NCI-H128 (cell line): ENCODE measurements at regions not wholly inside any gene's neighbourhood (a gene's known extent, or its start where the extent isn't known, plus 50 kb on each side); places are given as distances from the start of the nearest gene placed in this dataset.

Experiments
- DNase-seq: peaks from one replicate; lab custom pipeline; 2025; ENCODE audit not compliant: unreplicated experiment; lab: John Stamatoyannopoulos, UW

DNA sequence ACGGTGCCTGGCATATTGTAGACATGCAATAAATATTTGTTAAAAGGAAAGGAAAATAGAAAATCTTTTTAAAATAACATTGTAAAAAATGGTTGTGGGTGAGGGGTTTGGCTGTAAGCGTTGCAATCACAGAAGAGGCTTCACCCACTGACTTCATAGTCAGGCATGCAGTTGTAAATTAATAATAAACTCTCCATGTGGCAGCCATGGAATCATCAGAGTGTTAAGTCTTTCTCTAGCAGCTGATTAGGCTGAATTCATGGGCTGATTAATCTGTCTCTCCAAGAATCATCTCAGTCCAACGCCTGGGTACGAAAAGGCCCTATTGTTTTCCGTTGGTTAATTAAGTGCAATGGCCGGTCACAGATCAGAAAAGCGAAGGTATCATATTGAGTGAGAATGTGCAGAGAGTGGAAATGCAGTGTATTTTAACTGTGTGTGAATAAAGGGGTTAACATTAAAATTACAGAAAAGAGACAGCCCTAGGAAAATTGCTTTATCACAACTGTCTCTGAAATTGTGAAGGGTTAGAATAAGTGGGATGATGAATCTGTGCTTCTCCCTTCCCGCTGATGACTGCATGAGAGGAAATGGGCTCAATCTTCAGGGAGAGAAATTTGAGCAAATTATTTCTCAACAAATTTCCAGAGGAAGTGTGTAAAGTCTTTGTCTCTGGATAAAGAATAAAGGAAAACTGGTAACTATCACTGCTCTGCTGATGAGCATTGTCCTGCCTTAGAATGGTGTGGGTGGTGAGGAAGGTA, 269.0 kb downstream of the FAM76B start:
- DNase-seq: no peak

DNA sequence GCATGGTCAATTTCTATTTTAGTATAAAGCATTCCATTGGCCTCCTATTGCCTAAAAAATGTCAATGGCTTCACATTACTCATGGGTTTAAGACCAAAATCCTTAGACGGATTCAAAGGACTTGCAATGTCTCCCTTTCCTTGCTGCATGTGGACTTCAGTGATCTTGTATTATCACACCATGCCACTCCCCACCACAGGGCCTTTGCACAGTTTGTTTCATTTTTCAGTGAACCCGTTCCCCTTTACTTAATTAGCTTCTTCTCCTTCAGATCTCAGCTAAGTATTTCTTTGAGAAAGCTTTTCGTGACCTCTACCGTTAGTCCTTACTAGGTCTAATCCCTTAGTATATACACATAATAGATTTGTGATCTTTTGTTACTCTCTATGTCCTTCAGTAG, 269.7 kb downstream of the FAM76B start:
- DNase-seq: no peak

DNA sequence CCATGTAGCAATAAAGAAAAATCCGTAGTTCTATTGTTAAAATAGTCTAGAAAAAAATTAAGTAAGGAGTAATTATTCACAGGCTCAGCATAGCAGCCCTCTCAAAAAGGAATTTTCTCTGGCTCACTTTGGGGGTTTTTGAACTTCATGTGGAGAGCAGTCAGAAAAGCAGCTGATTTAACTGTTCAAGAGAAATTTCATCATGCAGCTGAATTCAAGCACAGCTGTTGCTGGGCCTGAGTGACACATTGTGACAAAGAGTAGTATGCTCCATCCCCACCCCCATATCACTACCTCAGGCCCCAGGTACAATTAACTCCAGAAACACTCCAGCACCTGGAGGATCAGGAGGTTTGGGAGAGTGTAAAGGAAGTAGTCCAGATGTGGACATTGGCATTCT, 272.1 kb downstream of the FAM76B start:
- no peak for DNase-seq

DNA sequence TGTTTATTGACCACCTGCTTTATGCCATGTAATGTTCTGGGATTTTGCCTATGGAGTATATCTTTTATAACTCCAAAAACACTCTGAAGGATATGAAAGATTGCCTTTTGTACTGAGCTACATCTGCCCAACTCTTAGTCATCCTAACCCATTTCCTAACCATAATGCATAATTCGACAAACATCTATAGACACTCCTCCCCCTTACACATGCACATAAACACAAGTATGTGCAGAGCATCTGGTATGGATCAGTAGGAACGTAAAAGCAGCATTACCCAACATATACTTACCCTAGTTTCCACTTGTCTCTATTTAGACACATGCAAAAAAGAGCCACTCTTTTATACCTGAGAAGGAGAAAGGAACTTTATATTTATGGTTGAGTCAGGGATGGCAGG, 272.8 kb downstream of the FAM76B start:
- DNase-seq: no peak

DNA sequence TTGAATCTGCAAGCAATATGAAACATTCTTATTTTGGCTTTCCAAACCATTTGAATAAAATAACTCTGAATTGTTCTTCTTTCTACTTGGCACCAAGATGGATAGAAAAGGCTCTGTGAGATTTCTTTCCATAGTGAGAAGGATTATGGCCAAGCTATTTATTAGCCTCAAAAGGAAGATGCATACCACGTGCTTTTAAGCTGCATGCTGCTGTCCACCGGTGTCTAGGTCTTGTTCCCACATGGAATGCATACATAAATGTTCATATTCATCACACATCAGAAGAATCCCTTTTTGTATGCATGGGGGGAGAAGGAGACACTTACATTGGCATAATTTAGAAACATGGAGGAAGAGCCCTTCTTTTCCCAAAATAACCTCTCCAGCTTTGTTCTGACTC, 273.4 kb downstream of the FAM76B start:
- no peak for DNase-seq

DNA sequence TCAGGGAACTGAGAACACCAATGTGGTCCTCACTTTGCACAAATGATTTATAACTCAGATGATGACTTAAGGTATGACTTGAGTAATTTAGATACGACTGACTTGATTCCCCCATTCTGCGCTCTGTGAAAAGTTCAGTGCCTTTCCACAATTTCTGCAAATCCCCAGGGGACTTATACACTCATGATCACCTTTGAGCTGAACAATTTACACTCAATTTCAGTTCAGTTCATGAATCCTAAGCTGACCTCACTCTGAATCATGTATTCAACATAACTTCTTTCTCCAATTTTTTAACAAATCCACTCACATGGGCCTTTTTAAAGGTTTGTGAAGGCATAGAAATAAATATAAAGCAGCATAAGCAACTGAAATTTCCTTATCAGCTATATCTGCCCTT, 274.2 kb downstream of the FAM76B start:
- no peak for DNase-seq

DNA sequence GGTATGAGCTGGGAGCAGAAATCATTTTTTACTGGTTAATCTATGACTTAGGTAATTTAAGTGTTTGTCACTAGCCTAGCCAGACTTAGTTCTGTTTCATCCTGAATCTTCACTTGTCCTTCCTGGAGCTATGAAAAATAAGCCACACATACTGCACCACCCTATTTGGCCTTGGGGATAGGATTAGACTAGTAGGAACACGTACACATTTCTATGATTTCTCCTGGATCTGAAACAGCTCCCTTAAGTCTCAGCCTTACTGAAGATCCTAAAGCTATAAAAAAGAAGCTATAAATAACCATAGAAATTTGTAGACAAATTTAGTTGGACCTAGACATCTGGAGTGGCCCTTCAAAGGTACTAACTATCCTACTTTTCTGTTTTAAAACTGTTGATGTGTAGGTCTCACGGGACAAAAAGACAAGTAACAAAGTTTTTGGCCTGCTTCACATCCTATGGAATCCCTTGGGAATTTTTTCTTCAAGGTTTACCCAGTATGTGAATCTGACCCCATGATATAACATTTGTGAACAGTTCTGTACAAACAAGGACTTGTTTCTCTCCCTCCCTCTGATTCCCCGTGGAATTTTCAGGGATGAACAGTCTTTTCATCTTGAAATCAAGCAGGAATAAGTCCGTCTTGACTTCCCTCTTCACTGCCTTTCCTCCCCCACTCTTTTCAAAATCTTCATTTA, 275.0 kb downstream of the FAM76B start:
- DNase-seq: no peak

DNA sequence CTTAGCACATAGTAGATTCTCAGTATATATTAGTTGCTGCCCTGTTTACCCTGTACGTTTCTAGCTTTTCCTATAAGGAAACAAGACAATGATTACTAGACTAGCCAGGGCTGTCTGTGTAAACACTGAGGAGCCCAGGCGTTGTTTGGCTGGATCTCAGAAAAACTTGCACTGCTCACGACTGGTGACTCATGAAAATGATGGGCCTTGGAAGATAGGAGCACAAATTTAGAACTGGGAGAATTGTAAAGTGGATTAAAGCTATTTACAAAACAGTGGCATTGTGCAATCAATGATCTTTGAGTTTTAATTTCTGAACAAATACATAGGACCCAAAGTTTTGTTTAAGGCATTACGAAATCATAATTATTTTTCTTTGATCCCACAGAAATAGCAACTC, 276.9 kb downstream of the FAM76B start:
- DNase-seq: no peak

DNA sequence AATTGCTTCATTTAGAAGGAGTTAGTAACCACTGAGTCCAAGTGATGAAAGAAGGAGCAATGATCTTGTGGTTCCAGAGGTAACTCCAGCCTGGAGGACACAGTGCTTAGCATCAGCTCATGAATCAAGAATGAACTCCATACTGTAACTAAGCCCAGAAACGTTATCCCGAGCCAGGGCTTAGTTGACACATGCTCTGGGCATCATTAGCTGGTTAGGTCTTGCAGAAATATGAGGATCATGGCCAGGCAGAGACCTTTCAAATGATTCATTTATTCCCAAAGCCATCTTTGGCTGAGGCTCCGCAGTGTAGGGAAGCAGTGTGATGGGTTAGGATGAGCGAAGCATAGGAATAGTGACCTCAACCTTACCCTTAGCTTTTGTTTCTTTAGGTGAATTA, 277.4 kb downstream of the FAM76B start:
- no peak for DNase-seq

DNA sequence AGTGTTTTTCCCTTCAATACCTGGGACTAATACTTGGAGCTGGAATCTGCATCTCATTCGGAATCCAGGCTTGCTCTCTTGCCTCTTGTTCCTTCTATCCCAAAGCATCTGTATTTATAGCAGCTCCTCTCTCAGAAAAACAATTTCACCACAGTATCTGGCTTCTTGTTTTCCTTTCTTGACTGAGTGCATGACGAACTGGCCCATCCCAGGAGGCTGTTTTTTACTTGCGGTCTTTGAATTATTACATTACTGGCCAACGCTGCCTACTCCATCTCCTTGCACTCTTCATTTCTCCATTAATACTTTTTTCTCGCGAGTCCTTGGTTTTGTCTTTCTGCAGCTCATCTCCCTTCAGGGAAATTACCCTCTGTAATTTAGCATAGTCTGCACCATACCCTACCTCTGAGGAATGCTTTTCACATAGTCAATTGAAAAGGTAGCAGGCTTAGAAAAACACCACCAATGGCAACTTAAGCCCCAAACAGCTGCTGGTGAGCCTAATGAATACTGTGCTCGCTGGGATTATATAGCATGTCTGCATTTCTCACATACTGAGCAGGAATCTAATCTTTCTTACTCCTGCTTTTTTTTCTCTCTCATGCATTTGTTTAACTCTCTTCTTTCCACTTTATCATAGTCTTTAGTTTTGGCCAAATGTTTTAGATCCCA, 277.4 kb upstream of the SESN3 start:
- no peak for DNase-seq

DNA sequence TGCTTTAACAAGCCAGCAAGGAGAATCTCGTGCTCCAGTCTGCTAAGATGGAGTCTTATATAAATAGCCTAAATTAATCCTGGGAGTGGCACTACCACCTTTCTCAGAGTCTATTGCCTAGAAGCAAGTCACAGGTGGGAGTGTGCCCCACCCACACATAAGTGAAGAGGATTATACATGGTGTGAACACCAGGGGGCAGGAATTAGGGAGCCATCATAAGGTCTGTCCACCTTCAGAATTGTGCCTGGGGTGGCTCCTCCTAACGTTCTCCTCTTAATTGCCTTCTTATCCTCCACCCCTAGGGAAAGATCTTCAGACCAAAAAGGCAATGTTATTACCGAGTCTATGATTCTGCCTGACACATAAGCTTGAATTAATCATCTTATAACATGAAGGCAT, 276.8 kb upstream of the SESN3 start:
- no peak for DNase-seq

DNA sequence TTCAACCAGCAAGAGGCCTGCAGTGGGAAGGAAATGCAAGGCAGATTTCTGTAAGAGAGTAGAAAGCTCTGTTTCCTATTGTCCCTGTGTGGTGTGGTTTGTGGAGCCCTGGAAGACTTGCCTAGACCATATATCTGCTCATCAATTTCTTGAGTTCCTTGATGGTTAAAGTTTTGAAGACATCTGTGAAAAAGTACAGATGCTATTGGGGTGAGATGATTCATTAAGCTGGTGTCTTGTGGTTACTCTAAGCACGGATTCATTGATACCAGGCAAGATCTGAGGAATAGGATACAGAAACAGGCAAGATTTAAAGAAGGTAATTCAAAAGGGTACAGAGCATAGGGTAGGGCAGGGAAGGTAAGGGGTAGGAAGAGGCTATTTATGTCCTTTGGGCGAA, 275.8 kb upstream of the SESN3 start:
- DNase-seq: no peak

DNA sequence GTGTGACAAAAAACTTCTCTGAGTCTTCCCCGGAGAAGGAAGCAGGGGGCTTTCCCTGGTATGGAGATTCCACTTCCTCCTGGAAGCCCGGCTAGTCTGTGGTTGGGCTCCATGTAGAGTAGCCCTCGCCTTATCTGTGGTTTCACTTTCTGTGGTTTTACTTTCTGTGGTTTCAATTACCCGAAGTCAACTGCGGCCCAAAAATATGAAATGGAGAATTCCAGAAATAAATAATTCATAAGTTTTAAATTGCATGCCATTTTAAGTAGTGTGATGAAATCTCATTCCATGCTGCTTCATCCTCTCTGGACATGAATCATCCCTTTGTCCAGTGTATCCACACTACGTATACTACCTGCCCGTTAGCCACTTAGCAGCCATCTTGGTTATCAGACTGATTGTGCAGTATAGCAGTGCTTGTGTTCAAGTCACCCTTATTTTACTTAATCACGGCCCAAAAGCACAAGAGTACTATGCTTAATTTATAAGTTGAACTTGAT, 275.0 kb upstream of the SESN3 start:
- no peak for DNase-seq

DNA sequence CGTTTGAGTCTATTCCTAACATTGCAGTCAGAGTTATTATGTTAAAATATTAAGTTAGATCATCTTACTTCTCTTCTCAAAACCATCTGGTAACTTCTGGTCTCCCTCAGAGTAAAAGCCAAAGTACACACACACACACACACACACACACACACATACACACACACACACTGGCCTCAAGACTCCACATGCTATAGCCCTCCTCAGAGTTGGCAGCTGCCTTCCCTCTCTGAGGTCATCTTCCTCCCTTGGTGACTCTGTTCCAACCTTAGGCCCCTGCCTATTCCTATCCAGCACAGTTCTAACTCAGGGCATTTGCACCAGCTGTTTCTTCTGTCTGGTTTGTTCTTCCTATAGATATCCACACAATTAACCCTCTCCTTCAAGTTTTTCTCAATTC, 272.0 kb upstream of the SESN3 start:
- DNase-seq: no peak

DNA sequence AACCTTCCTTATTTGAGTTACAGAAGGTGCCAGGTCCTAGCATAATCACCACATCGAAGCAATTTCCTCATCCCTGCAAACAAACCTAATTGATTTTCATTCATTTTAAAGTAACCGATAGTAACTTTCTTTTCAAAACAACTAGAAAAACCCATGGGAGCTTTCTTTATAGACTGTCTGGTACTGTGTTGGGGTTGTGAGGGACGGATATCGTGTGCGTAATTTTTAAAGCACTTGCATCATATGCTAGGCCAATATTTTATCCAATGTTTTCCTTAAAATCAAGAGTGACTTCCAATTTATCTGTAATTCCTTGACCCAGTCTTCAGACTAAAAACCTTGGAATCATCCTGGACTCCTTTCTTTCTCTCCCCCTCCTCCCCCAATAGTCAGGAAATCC, 271.5 kb upstream of the SESN3 start:
- DNase-seq: no peak

DNA sequence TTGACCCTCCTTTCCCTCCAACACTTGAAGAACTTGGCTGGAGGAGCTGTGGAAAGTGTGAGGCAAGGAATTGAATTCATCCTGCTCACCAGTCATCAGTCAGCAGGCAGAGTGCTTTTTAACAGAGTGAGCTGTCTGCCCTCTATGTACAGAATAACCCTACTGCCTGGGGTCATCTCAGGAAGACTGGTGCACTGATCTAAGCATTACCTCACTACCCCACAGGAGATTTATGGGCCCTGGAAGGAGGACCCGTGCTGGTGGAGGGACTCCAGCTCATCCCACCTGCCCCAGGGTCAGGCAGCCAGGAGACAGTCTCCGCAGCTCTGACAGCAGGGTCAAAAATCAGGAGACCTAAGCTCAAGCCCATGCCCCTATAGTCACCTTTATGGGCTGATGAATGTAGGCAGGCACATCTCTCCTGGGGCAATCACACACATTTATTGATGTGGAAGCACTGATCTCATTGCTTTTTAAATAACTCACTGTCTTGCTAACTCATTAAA, 270.8 kb upstream of the SESN3 start:
- no peak for DNase-seq

DNA sequence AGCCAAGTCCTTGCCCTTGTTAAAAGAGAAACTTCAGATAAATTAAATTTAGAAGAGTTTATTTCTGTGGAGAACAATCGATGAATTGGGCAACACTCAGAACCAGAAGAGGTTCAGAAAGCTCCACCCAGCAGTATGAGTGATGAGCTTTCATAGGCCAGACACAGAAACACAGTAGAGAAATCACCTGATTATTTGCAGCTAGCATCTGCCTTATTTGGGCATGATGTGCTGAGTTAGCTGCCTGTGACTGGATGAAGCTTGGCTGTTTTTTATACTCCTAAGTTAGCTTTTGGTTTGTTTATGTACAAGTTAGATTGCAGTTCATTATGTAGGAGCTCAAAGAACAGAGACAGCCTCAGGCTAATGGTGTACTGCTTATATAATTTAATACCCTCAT, 269.5 kb upstream of the SESN3 start:
- no peak for DNase-seq

DNA sequence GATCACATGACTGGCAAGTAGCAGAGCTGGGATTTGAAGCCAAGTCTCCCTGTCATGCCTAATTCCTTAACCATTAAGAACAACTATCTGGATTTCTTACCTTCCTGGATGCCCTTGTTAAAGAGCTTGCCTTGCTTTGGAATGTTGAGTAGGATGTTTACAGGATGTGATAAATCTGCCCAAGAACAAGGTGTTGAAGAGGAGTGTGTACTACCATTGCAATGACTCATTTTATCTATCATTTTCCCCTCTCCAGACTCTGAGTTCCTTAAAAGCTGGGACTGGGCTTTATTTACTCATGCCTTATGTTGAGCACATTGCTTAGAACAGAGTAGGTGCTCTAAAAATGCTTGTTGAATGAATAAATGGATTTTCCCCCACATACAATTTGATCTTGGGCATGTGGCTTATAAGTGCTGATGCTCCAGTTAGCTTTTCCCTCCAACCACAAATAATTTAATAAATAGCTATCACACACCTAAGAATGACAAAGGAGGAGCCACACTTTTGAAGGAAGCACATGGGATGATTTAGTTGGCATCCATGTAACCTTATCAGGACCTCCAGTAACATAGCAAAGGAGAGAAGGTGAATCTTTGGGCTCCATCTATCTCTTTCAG, 268.6 kb upstream of the SESN3 start:
- DNase-seq: no peak

DNA sequence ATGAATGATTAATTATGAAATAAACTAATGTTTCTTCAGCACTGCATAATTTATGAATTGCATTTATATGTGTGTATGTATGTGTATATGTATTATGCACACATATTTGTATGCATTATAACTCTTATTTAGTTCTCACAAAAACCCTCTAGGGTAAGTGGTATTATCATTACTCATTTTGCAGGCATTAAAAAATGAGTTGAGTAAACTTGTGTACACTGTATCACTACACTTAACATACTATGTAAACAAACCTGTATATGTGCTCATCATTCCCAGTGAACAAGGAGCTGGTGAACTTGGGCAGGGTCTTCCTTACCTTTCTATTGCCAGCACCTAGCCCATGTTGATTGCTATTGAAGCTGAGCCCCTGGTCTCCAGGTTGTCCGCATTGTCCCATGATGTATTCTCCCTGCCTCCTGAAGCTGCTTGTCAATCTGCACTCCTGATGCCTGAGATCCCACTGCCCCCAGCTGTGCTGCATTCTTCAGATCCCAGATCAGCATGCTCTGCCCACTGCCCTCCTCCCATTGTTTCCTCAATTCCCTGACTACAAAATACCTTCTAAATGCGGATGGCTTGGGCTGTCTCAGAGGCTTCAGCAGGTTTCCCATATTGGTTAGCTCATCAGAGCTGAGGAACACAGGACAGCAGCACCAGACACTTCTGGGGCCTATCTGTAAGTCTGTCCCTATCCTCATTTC, 267.9 kb upstream of the SESN3 start:
- no peak for DNase-seq

DNA sequence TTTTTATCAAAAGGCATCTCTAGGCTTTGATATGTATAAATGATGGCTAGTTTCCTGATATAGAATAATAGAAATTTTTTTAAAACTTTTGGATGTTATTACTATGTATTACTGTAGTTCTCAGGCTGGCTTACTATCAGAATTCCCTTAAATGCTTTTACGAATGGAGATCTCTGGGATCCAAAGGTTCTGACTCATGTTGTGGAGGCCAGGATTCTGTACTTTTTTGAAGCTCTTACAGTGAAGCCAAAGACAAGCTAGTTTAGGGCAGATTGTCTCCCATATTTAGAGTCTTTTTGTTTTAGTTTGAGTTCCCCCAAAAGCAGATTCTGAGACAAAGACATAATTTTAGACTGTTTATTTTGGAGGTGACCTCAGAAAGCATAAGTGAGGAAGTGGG, 265.9 kb upstream of the SESN3 start:
- no peak for DNase-seq

DNA sequence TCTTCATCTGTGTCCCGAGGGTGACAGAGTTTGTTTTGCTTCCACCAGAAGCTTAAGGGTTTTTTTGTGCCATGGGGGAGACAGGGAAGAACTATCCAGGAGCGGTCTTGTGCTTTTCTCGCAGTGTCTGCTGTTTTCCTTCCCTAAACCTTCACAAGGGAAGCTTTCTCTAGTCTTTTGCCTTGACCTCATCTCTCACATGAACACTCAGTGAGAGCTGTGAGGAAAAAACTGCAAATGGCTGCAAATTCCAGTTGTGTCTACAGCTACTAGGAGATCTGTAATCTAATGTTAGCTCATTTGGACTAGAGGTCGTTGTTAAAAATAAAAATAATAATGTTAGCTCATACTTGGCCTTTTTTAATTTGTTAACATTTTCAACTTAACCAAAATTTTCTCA, 264.7 kb upstream of the SESN3 start:
- DNase-seq: no peak
